ENCODE measurements at regions not wholly inside any gene's neighbourhood (a gene's known extent, or its start where the extent isn't known, plus 50 kb on each side); places are given as distances from the start of the nearest gene placed in this dataset.

DNA sequence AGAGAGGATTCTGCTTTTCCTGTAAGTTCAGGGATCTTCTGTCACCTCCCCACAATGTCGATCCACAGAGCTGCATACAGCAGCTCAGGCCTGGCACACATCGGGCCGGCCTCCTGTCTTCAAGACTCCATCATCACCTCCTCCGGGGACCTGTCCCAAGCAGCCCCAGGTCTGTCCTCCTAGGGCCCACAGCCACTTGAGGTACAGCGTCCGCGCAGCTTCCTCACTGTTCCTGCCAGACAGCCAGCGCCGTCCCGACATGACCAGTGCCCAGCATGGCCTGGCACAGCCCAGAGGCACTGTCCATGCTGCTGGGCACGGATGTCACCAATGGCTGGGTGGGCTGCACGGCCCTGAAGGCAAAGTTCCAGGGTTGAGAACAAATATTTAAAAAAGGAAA is 101.6 kb downstream of the DLL1 start:
- H3K4me1 Mint-ChIP-seq (ENCODE audit: unreplicated experiment) = no peaks in the 10 kb centered on the region
- TF ChIP-seq, protein P1, sequence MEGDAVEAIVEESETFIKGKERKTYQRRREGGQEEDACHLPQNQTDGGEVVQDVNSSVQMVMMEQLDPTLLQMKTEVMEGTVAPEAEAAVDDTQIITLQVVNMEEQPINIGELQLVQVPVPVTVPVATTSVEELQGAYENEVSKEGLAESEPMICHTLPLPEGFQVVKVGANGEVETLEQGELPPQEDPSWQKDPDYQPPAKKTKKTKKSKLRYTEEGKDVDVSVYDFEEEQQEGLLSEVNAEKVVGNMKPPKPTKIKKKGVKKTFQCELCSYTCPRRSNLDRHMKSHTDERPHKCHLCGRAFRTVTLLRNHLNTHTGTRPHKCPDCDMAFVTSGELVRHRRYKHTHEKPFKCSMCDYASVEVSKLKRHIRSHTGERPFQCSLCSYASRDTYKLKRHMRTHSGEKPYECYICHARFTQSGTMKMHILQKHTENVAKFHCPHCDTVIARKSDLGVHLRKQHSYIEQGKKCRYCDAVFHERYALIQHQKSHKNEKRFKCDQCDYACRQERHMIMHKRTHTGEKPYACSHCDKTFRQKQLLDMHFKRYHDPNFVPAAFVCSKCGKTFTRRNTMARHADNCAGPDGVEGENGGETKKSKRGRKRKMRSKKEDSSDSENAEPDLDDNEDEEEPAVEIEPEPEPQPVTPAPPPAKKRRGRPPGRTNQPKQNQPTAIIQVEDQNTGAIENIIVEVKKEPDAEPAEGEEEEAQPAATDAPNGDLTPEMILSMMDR (conservative IDR thresholded peaks at IDR 0.05) = no peak
- peak; percentile 62 for DNase-seq (ENCODE audit: extremely low spot score, unreplicated experiment)
- peaks cover 4% of the 10 kb centered on the region for H3K27me3 Mint-ChIP-seq
- H3K4me3 Mint-ChIP-seq = no peak overlapping the region
- H3K27ac Mint-ChIP-seq = no peak overlapping the region
- H3K9me3 Mint-ChIP-seq = no peaks in the 10 kb centered on the region
- no peaks in the 10 kb centered on the region for H3K36me3 Mint-ChIP-seq

DNA sequence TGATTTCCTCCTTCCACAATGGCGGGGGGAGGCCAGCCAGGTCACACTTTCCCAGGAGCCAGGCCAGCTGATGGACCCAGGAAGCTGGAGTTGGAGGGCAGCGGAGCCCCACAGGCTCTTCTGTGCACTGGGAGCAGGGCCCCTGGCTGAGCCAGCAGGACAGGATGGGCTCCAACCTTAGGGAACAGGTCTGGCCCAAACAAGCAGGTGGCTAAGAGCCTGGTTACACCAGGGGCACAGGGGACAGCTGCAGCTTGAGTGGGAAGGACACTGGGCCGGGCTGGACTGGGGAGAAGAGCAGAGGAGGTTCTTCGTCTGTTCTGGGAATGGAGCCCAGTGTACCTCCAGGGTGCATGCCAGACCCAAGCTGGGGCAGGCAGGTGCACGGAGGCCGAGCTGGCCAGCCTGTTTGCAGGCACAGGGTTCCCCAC is 102.3 kb downstream of the DLL1 start:
- Mint-ChIP-seq H3K36me3 (no peaks in the 10 kb centered on the region), H3K4me1 (ENCODE audit: unreplicated experiment) (no peaks in the 10 kb centered on the region), H3K4me3 (no peak overlapping the region), H3K9me3 (peaks cover 2% of the 10 kb centered on the region), H3K27me3 (peaks cover 4% of the 10 kb centered on the region), H3K27ac (no peak overlapping the region)
- peak; percentile 64 for DNase-seq (ENCODE audit: extremely low spot score, unreplicated experiment)
- TF ChIP-seq, protein P1 (conservative IDR thresholded peaks at IDR 0.05) = no peak

DNA sequence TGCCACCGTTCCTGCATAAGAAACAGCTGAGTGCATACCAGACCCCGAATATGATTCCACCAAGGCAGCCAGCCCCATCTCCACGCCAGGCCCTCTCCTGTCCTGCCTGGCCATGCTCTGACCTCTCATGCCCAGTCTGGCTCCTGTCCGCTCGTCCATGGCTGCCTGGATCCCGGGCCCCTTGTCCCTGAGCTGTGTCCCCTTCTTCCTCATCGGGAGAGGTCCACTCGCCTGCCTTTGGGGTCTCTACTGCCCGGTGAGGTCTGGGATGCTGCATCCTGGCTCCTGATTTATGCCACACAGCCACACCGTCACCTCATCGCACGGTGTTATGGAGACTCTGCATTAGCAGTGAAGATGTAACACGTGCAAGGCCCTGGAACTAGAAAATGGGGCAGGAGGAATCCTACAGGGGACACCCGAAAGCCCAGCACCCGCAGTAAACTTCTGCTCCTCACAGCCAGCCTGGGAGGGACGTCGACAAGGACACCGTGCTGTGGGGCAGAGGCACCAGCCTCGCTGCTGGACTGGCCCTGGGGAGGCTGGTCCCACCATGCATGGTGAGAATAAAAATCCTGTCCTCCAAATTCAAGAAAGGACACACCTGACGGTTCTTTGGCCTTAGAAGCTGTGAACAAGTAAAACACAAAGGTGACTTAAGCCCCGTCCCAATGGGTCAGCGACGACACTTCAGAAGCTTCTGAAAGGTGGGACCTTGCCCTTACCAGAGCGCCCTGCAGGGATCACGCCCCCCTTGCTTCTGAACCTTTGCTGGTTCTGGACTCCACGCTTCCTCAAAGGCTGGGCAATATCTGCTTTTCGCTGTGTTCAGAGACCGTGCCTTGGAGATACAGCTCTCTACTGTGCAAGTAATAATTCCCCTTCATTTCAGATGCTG is 103.0 kb downstream of the DLL1 start:
- Mint-ChIP-seq H3K4me3 (no peak overlapping the region), H3K27me3 (peaks cover 7% of the 10 kb centered on the region), H3K9me3 (peaks cover 6% of the 10 kb centered on the region), H3K36me3 (no peaks in the 10 kb centered on the region), H3K27ac (no peak overlapping the region), H3K4me1 (ENCODE audit: unreplicated experiment) (no peaks in the 10 kb centered on the region)
- TF ChIP-seq, protein P1 (conservative IDR thresholded peaks at IDR 0.05) = no peak
- DNase-seq (ENCODE audit: extremely low spot score, unreplicated experiment) = peak; percentile 61

DNA sequence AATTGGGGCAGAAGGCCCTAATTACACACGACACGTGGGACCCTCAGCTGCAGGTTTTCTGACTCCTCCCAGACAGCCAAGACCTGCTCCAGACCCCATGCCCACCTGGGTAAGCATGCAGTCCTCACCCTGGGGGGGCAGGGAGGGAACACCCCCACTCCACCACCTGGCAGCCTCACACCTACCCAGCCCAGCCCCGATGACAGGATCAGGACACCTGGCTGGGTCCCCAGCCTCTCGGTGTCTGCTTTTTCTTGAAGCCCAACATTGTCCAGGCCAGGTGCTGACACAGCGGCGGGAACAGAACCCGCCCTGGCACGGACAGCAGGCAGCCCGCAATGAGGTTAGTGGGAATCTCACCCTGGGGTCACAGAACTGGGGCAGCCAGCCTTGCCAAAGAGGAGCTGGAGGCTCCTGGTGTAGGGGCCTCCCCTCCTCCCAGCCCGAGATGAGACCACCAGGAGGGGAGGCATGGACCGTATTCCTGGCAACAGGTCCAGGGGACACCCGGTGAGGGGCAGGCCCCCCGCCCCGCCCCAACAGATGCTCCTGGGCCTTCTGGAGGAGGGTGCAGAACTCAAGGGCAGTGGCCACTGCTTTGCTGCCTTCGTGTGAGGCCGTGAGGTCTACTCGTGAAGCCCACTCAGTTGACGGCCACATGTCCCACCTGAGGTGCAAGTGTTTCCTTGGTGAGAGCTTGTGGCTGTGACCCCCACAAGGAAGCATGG is 103.8 kb downstream of the DLL1 start:
- peaks cover 6% of the 10 kb centered on the region for H3K9me3 Mint-ChIP-seq
- TF ChIP-seq, protein P1 (conservative IDR thresholded peaks at IDR 0.05) = no peak
- peaks cover 7% of the 10 kb centered on the region for H3K27me3 Mint-ChIP-seq

DNA sequence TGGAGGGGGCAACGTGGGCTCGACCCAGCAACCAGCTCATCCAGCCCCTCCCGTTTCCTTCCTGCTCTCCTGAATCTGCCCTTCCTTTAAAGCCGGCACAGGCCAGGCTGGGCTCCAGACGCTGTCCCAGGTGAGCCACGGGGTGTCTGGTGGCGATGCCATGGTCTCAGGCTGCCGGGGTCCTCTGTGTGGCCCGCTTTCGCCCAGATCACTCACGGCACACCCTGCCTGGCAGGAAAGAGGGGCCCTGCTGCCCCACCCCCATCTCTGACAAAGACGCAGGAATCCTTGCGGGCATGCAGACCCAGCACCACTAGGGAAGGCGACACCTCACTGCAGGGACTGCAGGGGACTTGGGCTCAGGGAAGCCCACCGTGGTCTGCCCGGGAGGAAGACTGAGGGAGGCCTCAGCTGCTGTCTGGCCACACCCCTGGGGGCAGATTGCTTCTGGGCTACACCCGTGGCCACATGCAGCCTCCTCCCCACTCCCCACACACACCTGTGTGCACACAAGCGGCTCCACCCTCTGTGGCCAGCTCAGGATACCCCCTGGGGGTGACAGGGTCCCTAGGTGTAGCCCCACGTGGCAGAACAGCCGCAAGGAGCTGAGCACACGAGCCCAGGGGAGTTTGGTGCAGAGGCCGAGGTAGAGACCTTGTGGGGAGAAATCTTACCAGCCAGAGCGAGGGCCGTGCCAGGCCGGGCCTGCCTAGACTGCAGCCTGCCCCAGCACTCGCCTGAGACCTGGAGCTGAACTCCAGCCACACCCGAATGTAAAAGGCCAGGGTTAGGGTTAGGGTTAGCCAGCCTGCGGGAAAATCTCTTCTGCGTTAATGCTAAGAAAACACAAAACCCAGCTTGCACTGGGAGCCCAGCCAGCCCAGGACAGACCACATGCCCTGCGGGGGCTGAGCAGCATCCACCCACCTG is 104.6 kb downstream of the DLL1 start:
- Mint-ChIP-seq H3K9me3 (peaks cover 6% of the 10 kb centered on the region), H3K27ac (no peak overlapping the region), H3K4me3 (no peak overlapping the region), H3K27me3 (peaks cover 11% of the 10 kb centered on the region), H3K36me3 (no peaks in the 10 kb centered on the region), H3K4me1 (ENCODE audit: unreplicated experiment) (no peaks in the 10 kb centered on the region)
- TF ChIP-seq, protein P1 (conservative IDR thresholded peaks at IDR 0.05) = no peak
- peak; percentile 55 for DNase-seq (ENCODE audit: extremely low spot score, unreplicated experiment)

More for the DNA sequence above, 103.8 kb downstream of the DLL1 start:
- peak; percentile 62 for DNase-seq (ENCODE audit: extremely low spot score, unreplicated experiment)
- no peaks in the 10 kb centered on the region for H3K36me3 Mint-ChIP-seq
- no peak overlapping the region for H3K27ac Mint-ChIP-seq
- no peak overlapping the region for H3K4me3 Mint-ChIP-seq
- no peaks in the 10 kb centered on the region for H3K4me1 Mint-ChIP-seq (ENCODE audit: unreplicated experiment)

Measured in type B pancreatic cell (in vitro differentiated cells).